ENCODE measurements at regions not wholly inside any gene's neighbourhood (a gene's known extent, or its start where the extent isn't known, plus 50 kb on each side); places are given as distances from the start of the nearest gene placed in this dataset.

- Histone ChIP-seq H2BK5ac (ENCODE audit: low read depth, low read length, poor library complexity, severe bottlenecking) (no peak overlapping the region), H2AFZ (ENCODE audit: low read depth, low read length) (no peak overlapping the region)
Measured at GRCh38 chr22:26890870-26891269, 233.5 kb downstream of the MIAT start.

DNA sequence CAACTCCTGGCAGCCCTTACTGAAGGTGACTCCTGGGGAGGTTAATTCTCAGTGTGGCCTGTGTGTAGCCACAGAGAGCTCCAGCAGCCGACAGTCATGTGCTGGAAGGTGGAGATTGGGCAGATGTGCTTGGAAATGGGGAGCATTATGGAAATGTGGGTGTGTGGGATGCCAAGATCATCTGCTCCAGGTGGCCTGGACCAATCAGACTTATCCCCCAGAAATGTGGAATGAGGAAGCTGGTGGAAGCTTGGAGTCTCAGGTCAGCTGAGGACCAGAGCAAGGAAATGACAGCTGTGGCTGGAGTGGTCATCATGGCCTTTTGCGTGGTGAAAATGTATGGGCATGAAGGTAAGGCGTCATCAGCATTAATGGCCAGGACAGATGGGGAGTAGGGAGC is 234.0 kb downstream of the MIAT start:
- no peak overlapping the region for H3K27ac ChIP-seq (ENCODE audit: low read length, poor library complexity, severe bottlenecking)
- no peaks in the 10 kb centered on the region for H3K36me3 ChIP-seq (ENCODE audit: control insufficient read depth in 1 of 2, insufficient read depth in 2 of 2, low read depth in 1 of 2, low read length in 2 of 2)
- H3K4me2 ChIP-seq (ENCODE audit: low read length, poor library complexity, severe bottlenecking): no peak overlapping the region
- H3K18ac ChIP-seq (ENCODE audit: low read depth in 1 of 2, low read length in 2 of 2): peak overlapping the region in 1 of 2 experiments; percentile 52
- H2BK120ac ChIP-seq (ENCODE audit: low read depth, low read length): peak overlapping the region; percentile 66
- no peak overlapping the region for H3K4ac ChIP-seq (ENCODE audit: low read depth in 1 of 2, low read length in 2 of 2)
- no peak overlapping the region for H3K14ac ChIP-seq (ENCODE audit: low read length in 2 of 2)
- H3K23ac ChIP-seq (ENCODE audit: low read length in 2 of 2): no peak overlapping the region
- no peaks in the 10 kb centered on the region for H3K79me1 ChIP-seq (replicated peaks; ENCODE audit: low read length, poor library complexity, severe bottlenecking)
- H4K8ac ChIP-seq (ENCODE audit: low read length): no peak overlapping the region
- 92% methylated on average over 3 of the region's 3 CpGs for WGBS
- no peak overlapping the region for H2AFZ ChIP-seq (ENCODE audit: low read depth, low read length)
- H2BK12ac ChIP-seq (ENCODE audit: low read length in 2 of 2): peak overlapping the region; percentile 7 to 88
- DNase-seq: no peak
- no peak overlapping the region for H4K91ac ChIP-seq (ENCODE audit: low read length)
- H2BK15ac ChIP-seq (ENCODE audit: low read depth, poor library complexity, severe bottlenecking): peak overlapping the region; percentile 56
- peaks cover 0 to 9% of the 10 kb centered on the region in 2 experiments for H3K27me3 ChIP-seq (ENCODE audit: control insufficient read depth in 1 of 2, insufficient read depth in 1 of 2, low read length in 2 of 2)
- H2AK5ac ChIP-seq (ENCODE audit: low read length, severe bottlenecking): peak overlapping the region; percentile 7
- no peak overlapping the region for H3K4me3 ChIP-seq (ENCODE audit: insufficient read depth in 1 of 2, low read depth in 1 of 2, low read length in 2 of 2)
- H3K9ac ChIP-seq (ENCODE audit: low read length): no peak overlapping the region
- no peaks in the 10 kb centered on the region for H3K9me3 ChIP-seq (ENCODE audit: control insufficient read depth, low read length)
- peaks cover 39% of the 10 kb centered on the region for H3K4me1 ChIP-seq (ENCODE audit: control insufficient read depth, insufficient read depth, low read depth, low read length)
- no peak overlapping the region for H2BK5ac ChIP-seq (ENCODE audit: low read depth, low read length, poor library complexity, severe bottlenecking)

More at GRCh38 chr22:26890870-26891269, 233.5 kb downstream of the MIAT start:
- Histone ChIP-seq H3K4ac (ENCODE audit: low read depth in 1 of 2, low read length in 2 of 2) (no peak overlapping the region), H3K4me2 (ENCODE audit: low read length, poor library complexity, severe bottlenecking) (no peak overlapping the region), H2AK5ac (ENCODE audit: low read length, severe bottlenecking) (no peak overlapping the region), H3K27ac (ENCODE audit: low read length, poor library complexity, severe bottlenecking) (no peak overlapping the region), H3K23ac (ENCODE audit: low read length in 2 of 2) (no peak overlapping the region), H2BK15ac (ENCODE audit: low read depth, poor library complexity, severe bottlenecking) (no peak overlapping the region), H2BK12ac (ENCODE audit: low read length in 2 of 2) (peak overlapping the region in 1 of 2 experiments; percentile 7), H2BK120ac (ENCODE audit: low read depth, low read length) (no peak overlapping the region), H3K14ac (ENCODE audit: low read length in 2 of 2) (no peak overlapping the region), H3K18ac (ENCODE audit: low read depth in 1 of 2, low read length in 2 of 2) (no peak overlapping the region), H4K8ac (ENCODE audit: low read length) (no peak overlapping the region), H4K91ac (ENCODE audit: low read length) (no peak overlapping the region), H3K9ac (ENCODE audit: low read length) (no peak overlapping the region), H3K27me3 (ENCODE audit: control insufficient read depth in 1 of 2, insufficient read depth in 1 of 2, low read length in 2 of 2) (peaks cover 0 to 9% of the 10 kb centered on the region in 2 experiments), H3K4me1 (ENCODE audit: control insufficient read depth, insufficient read depth, low read depth, low read length) (peaks cover 38% of the 10 kb centered on the region), H3K9me3 (ENCODE audit: control insufficient read depth, low read length) (no peaks in the 10 kb centered on the region), H3K4me3 (ENCODE audit: insufficient read depth in 1 of 2, low read depth in 1 of 2, low read length in 2 of 2) (no peak overlapping the region), H3K79me1 (replicated peaks; ENCODE audit: low read length, poor library complexity, severe bottlenecking) (no peaks in the 10 kb centered on the region), H3K36me3 (ENCODE audit: control insufficient read depth in 1 of 2, insufficient read depth in 2 of 2, low read depth in 1 of 2, low read length in 2 of 2) (no peaks in the 10 kb centered on the region)
- WGBS: 79% methylated on average over 5 of the region's 5 CpGs
- DNase-seq: no peak

- H3K18ac ChIP-seq (ENCODE audit: low read depth in 1 of 2, low read length in 2 of 2): peak overlapping the region in 1 of 2 experiments; percentile 13
- no peak overlapping the region for H3K4me2 ChIP-seq (ENCODE audit: low read length, poor library complexity, severe bottlenecking)
- peaks cover 31% of the 10 kb centered on the region for H3K4me1 ChIP-seq (ENCODE audit: control insufficient read depth, insufficient read depth, low read depth, low read length)
- H3K4ac ChIP-seq (ENCODE audit: low read depth in 1 of 2, low read length in 2 of 2): peak overlapping the region in 1 of 2 experiments; percentile 1
- no peaks in the 10 kb centered on the region for H3K9me3 ChIP-seq (ENCODE audit: control insufficient read depth, low read length)
- H4K91ac ChIP-seq (ENCODE audit: low read length): peak overlapping the region; percentile 47
- DNase-seq: peak; percentile 76
- H3K36me3 ChIP-seq (ENCODE audit: control insufficient read depth in 1 of 2, insufficient read depth in 2 of 2, low read depth in 1 of 2, low read length in 2 of 2): no peaks in the 10 kb centered on the region
- no peak overlapping the region for H2BK5ac ChIP-seq (ENCODE audit: low read depth, low read length, poor library complexity, severe bottlenecking)
- no peak overlapping the region for H3K23ac ChIP-seq (ENCODE audit: low read length in 2 of 2)
- peak overlapping the region; percentile 33 for H4K8ac ChIP-seq (ENCODE audit: low read length)
- H3K27ac ChIP-seq (ENCODE audit: low read length, poor library complexity, severe bottlenecking): no peak overlapping the region
- H2AK5ac ChIP-seq (ENCODE audit: low read length, severe bottlenecking): no peak overlapping the region
- WGBS: 61% methylated on average over 16 of the region's 20 CpGs
- H3K27me3 ChIP-seq (ENCODE audit: control insufficient read depth in 1 of 2, insufficient read depth in 1 of 2, low read length in 2 of 2): peaks cover 0 to 9% of the 10 kb centered on the region in 2 experiments
- peak overlapping the region; percentile 45 for H2BK120ac ChIP-seq (ENCODE audit: low read depth, low read length)
- no peak overlapping the region for H3K9ac ChIP-seq (ENCODE audit: low read length)
- H3K79me1 ChIP-seq (replicated peaks; ENCODE audit: low read length, poor library complexity, severe bottlenecking): no peaks in the 10 kb centered on the region
- peak overlapping the region; percentile 1 to 81 for H2BK12ac ChIP-seq (ENCODE audit: low read length in 2 of 2)
- H2AFZ ChIP-seq (ENCODE audit: low read depth, low read length): no peak overlapping the region
- H3K4me3 ChIP-seq (ENCODE audit: insufficient read depth in 1 of 2, low read depth in 1 of 2, low read length in 2 of 2): no peak overlapping the region
- no peak overlapping the region for H2BK15ac ChIP-seq (ENCODE audit: low read depth, poor library complexity, severe bottlenecking)
- no peak overlapping the region for H3K14ac ChIP-seq (ENCODE audit: low read length in 2 of 2)
Measured at GRCh38 chr22:26892166-26893041, 235.0 kb downstream of the MIAT start.
